Right atrium auricular region (tissue), 2 donors: ENCODE measurements at regions not wholly inside any gene's neighbourhood (a gene's known extent, or its start where the extent isn't known, plus 50 kb on each side); places are given as distances from the start of the nearest gene placed in this dataset.

Source experiments
- DNase-seq: peaks from one replicate; pipeline ENCODE4 v3.0.0-alpha.2; 2019; ENCODE audit warnings: low spot score
- H3K27ac ChIP-seq, 2 donors: fragments of 200-600 bp; sonication (generic); 1 replicate in 1 of 2; 2 replicates in 1 of 2; pipeline ENCODE4 v1.5.1; 2016 to 2019
- H3K27me3 ChIP-seq, 2 donors: fragments of 200-600 bp; sonication (generic); one replicate each; pipeline versions ENCODE4 v1.5.1 to v1.6.0; 2017 to 2019
- H3K36me3 ChIP-seq: fragments of 200-600 bp; sonication (generic); one replicate; pipeline ENCODE4 v1.5.1; 2016
- H3K4me1 ChIP-seq, 2 donors: fragments of 200-600 bp; sonication (generic); one replicate each; pipeline versions ENCODE4 v1.5.1 to v1.6.0; 2017 to 2019
- H3K4me3 ChIP-seq, 2 donors: fragments of 200-600 bp; sonication (generic); 1 replicate in 1 of 2; 2 replicates in 1 of 2; pipeline ENCODE4 v1.5.1; 2017 to 2019; ENCODE audit warnings: mild to moderate bottlenecking in 1 of 2, moderate library complexity in 1 of 2
- H3K9me3 ChIP-seq, 2 donors: fragments of 200-600 bp; sonication (generic); one replicate each; pipeline ENCODE4 v1.5.1; 2019
- CTCF ChIP-seq, 2 donors: fragments of 200-600 bp; sonication (generic); IDR thresholded peaks; one replicate each; pipeline ENCODE4 v1.5.1; 2019; ENCODE audit warnings: antibody characterized with exemption in 2 of 2

- no peaks in the 10 kb centered on the region for H3K36me3 ChIP-seq
- H3K9me3 ChIP-seq = no peaks in the 10 kb centered on the region
- no peaks in the 10 kb centered on the region for H3K27me3 ChIP-seq
- no peak overlapping the region for H3K4me3 ChIP-seq
- no peaks in the 10 kb centered on the region for H3K4me1 ChIP-seq
- DNase-seq = no peak
- no peak overlapping the region for H3K27ac ChIP-seq
- TF ChIP-seq CTCF (IDR thresholded peaks at IDR 0.05) = no peak
Measured at GRCh38 chr2:35408320-35408719, 947.3 kb upstream of the CRIM1 start.

GRCh38 chr2:35391736-35392442 lies 963.7 kb upstream of the CRIM1 start:
- H3K4me3 ChIP-seq = no peak overlapping the region
- H3K4me1 ChIP-seq = no peaks in the 10 kb centered on the region
- H3K27ac ChIP-seq = no peak overlapping the region
- no peaks in the 10 kb centered on the region for H3K9me3 ChIP-seq
- no peaks in the 10 kb centered on the region for H3K36me3 ChIP-seq
- H3K27me3 ChIP-seq = no peaks in the 10 kb centered on the region
- no peak for TF ChIP-seq CTCF (IDR thresholded peaks at IDR 0.05)
- no peak for DNase-seq

- H3K36me3 ChIP-seq = no peaks in the 10 kb centered on the region
- no peaks in the 10 kb centered on the region for H3K9me3 ChIP-seq
- no peak for TF ChIP-seq CTCF (IDR thresholded peaks at IDR 0.05)
- no peak overlapping the region for H3K4me3 ChIP-seq
- no peak for DNase-seq
- no peaks in the 10 kb centered on the region for H3K27me3 ChIP-seq
- H3K4me1 ChIP-seq = no peaks in the 10 kb centered on the region
- H3K27ac ChIP-seq = no peak overlapping the region
Measured at GRCh38 chr2:35378791-35379190, 976.8 kb upstream of the CRIM1 start.

DNA sequence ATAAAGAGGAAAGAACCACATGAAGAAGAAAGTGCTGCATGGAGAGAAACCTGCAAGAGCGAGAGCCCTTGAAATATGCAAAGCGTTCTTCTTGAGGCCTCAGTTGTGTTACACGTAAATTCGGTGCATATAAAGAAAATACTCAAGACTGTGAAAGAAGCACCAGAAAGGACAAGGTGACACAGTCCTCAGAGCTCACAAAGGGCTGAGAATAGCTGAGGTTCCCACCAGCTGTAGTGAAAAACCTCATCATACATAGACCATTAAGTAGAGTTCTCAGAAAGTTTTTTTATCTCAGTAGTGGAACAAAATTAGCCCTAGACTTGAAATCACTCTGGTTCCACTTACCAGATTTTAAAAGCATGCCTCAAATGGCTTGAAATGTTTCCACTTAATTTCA lies 980.7 kb upstream of the CRIM1 start:
- no peak for DNase-seq
- H3K4me1 ChIP-seq = no peaks in the 10 kb centered on the region
- H3K27ac ChIP-seq = no peak overlapping the region
- no peak for TF ChIP-seq CTCF (IDR thresholded peaks at IDR 0.05)
- H3K27me3 ChIP-seq = no peaks in the 10 kb centered on the region
- H3K9me3 ChIP-seq = no peaks in the 10 kb centered on the region
- H3K36me3 ChIP-seq = no peaks in the 10 kb centered on the region
- no peak overlapping the region for H3K4me3 ChIP-seq

- no peaks in the 10 kb centered on the region for H3K4me1 ChIP-seq
- H3K4me3 ChIP-seq = no peak overlapping the region
- no peaks in the 10 kb centered on the region for H3K36me3 ChIP-seq
- no peak for TF ChIP-seq CTCF (IDR thresholded peaks at IDR 0.05)
- H3K27me3 ChIP-seq = no peaks in the 10 kb centered on the region
- DNase-seq = no peak
- H3K27ac ChIP-seq = no peak overlapping the region
- H3K9me3 ChIP-seq = no peaks in the 10 kb centered on the region
Measured at GRCh38 chr2:35365859-35366258, 989.7 kb upstream of the CRIM1 start.

GRCh38 chr2:35356332-35356731 lies 999.2 kb upstream of the CRIM1 start:
- Histone ChIP-seq H3K4me3 (no peak overlapping the region), H3K27ac (no peak overlapping the region), H3K9me3 (no peaks in the 10 kb centered on the region), H3K36me3 (no peaks in the 10 kb centered on the region), H3K4me1 (no peaks in the 10 kb centered on the region), H3K27me3 (no peaks in the 10 kb centered on the region)
- no peak for DNase-seq
- no peak for TF ChIP-seq CTCF (IDR thresholded peaks at IDR 0.05)
